Effector CD4-positive, alpha-beta T cell (primary cell): ENCODE measurements at regions not wholly inside any gene's neighbourhood (a gene's known extent, or its start where the extent isn't known, plus 50 kb on each side); places are given as distances from the start of the nearest gene placed in this dataset.

Source experiments
- DNase-seq: peaks from one replicate; pipeline ENCODE4 v3.0.0-alpha.2; 2020

- DNase-seq = no peak
Observed at GRCh38 chr2:7309582-7309981, 392.4 kb downstream of the RNF144A start.

- DNase-seq = no peak
Observed at GRCh38 chr2:7324706-7325105, 407.5 kb downstream of the RNF144A start.

GRCh38 chr2:7325186-7325585 lies 408.0 kb downstream of the RNF144A start:
- DNase-seq = no peak

- no peak for DNase-seq
Observed at GRCh38 chr2:7329465-7329864, 412.3 kb downstream of the RNF144A start.

GRCh38 chr2:7333189-7333765 lies 416.1 kb downstream of the RNF144A start:
- DNase-seq = no peak

GRCh38 chr2:7333960-7334493 lies 416.8 kb downstream of the RNF144A start:
- no peak for DNase-seq

GRCh38 chr2:7338961-7339360 lies 421.7 kb downstream of the RNF144A start:
- no peak for DNase-seq

- no peak for DNase-seq
Observed at GRCh38 chr2:7346336-7346735, 429.1 kb downstream of the RNF144A start.

GRCh38 chr2:7348761-7349160 lies 431.5 kb downstream of the RNF144A start:
- DNase-seq = no peak

GRCh38 chr2:7352191-7352590 lies 435.0 kb downstream of the RNF144A start:
- no peak for DNase-seq

GRCh38 chr2:7353571-7353970 lies 436.4 kb downstream of the RNF144A start:
- no peak for DNase-seq

- DNase-seq = no peak
Observed at GRCh38 chr2:7355781-7356180, 438.6 kb downstream of the RNF144A start.

- DNase-seq = no peak
Observed at GRCh38 chr2:7356909-7357584, 439.8 kb downstream of the RNF144A start.

- no peak for DNase-seq
Observed at GRCh38 chr2:7357993-7358392, 440.8 kb downstream of the RNF144A start.

GRCh38 chr2:7358865-7359447 lies 441.7 kb downstream of the RNF144A start:
- DNase-seq = no peak

GRCh38 chr2:7363906-7364305 lies 446.7 kb downstream of the RNF144A start:
- no peak for DNase-seq

GRCh38 chr2:7368211-7368610 lies 451.0 kb downstream of the RNF144A start:
- no peak for DNase-seq

GRCh38 chr2:7373156-7373555 lies 455.9 kb downstream of the RNF144A start:
- DNase-seq = no peak

- no peak for DNase-seq
Observed at GRCh38 chr2:7375901-7376300, 458.7 kb downstream of the RNF144A start.

GRCh38 chr2:7377916-7378569 lies 460.8 kb downstream of the RNF144A start:
- no peak for DNase-seq

- DNase-seq = no peak
Observed at GRCh38 chr2:7378591-7378990, 461.4 kb downstream of the RNF144A start.

- DNase-seq = no peak
Observed at GRCh38 chr2:7379799-7380198, 462.6 kb downstream of the RNF144A start.

GRCh38 chr2:7384773-7385349 lies 467.6 kb downstream of the RNF144A start:
- no peak for DNase-seq
